ENCODE measurements at regions not wholly inside any gene's neighbourhood (a gene's known extent, or its start where the extent isn't known, plus 50 kb on each side); places are given as distances from the start of the nearest gene placed in this dataset.

DNA sequence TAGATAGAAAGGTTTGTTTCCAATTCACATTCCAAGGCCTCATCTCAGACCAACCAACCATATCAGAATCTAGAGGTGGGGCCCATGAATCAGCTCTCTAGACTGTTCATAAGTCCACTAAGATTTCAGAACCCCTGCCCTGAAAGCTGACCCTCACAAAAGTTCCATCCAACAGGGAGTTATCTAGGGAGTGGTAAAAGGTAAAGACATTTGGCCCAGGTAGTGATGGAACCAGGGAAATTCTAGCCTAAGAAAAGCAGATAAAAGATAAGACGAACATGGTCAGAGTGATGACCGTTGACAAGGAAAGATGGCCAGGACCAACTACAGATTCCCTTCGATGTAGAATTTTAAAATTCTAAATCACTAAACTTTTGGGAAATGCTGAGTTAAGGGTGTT lies 198.0 kb upstream of the NEBL start (continued):
- TF ChIP-seq ZBTB4 (CRISPR knock-in tag; IDR thresholded peaks at IDR 0.05), result no peak

DNA sequence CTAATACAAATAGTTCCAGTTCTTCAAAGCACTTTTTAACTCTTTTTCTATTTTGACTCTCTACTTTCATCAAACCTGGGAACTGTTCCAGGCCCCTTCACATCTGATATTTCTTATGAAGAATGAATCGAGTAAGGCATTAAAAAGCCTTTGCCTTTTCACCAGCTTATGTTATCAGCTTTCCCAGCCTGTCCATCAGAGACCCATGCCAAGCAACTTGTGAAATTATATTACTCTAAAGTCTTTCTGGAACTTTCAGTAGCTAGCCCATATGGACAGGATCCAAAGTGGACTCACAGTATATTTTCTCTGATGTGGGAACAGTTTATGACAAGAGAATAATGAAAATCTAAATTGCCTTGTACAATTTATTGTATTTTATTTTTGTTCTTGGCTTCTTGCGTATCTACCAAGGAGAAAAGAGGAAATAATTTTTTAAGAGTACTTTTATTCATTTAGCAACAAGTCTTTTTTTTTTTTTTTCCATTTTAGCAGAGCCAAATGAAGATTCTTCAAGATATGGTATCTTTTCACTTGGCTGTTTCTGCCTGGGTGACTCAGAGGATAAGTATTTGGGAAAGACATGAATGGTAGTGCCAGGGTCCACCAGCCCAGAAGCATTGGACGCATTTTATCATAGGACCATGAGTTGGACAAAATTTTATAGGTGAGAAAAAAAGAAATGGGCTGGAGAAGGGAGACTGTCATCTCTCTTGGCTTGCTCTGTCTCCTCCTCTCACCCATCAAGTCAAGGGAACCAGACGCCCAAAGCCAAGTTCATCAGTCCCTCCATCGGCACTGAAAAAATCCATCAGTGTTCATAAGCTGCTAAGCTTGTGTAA lies 195.8 kb upstream of the NEBL start:
- Histone ChIP-seq H3K4me2 (ENCODE audit: control insufficient read depth, insufficient read depth) (no peak overlapping the region), H3K4me3 (no peak overlapping the region), H4K20me1 (ENCODE audit: control insufficient read depth, insufficient read depth) (no peaks in the 10 kb centered on the region), H3K4me1 (ENCODE audit: control insufficient read depth, insufficient read depth, low read length) (no peaks in the 10 kb centered on the region), H3K36me3 (ENCODE audit: control insufficient read depth in 2 of 2, insufficient read depth in 2 of 2, low read length in 1 of 2) (no peaks in the 10 kb centered on the region), H3K27ac (ENCODE audit: control insufficient read depth, insufficient read depth) (no peak overlapping the region), H3K9ac (ENCODE audit: control insufficient read depth, insufficient read depth, low read length) (no peak overlapping the region), H3K9me3 (replicated peaks; ENCODE audit: control insufficient read depth, insufficient read depth, low read length) (no peaks in the 10 kb centered on the region), H3K27me3 (replicated peaks in 1 of 2; ENCODE audit: control insufficient read depth in 2 of 2, insufficient read depth in 2 of 2, low read length in 1 of 2) (no peaks in the 10 kb centered on the region), H3K79me2 (ENCODE audit: control insufficient read depth, insufficient read depth, low read length) (no peaks in the 10 kb centered on the region), H2AFZ (ENCODE audit: control insufficient read depth, low read depth, low read length) (no peak overlapping the region)
- DNase-seq (ENCODE audit: low read depth, low spot score) (no peak), ATAC-seq (no peak), FAIRE-seq (no peak)
- CTCF ChIA-PET, result interaction anchor here (1.2 kb wide), 1 partner anchor 16 kb away, joined by 3 read pairs; no protein-coding TSS in a partner anchor
- SMC1A ChIA-PET (ENCODE audit: uncharacterized antibody, unreplicated experiment), result interaction anchor here (1.1 kb wide), 1 partner anchor 17 kb away, joined by 3 read pairs; no protein-coding TSS in a partner anchor
- POLR2A ChIA-PET, result no interaction called here
- in situ Hi-C loops (cut with MboI) (loop anchor here (25.0 kb wide), 1 partner anchor 869 kb away; no protein-coding TSS in a partner anchor), intact Hi-C loops (cut with micrococcal nuclease; ENCODE audit: unreplicated experiment) (no loop called here)
- BruUV-seq (replicated peaks), result no TSS peak
- RAD21 ChIA-PET (ENCODE audit: unreplicated experiment), result no interaction called here
- WGBS (ENCODE audit: insufficient coverage, insufficient replicate concordance, low lambda C conversion rate, missing lambda C conversion rate), result 30% methylated on average over 5 of the region's 5 CpGs
- no peak for TF ChIP-seq RFX5 (IDR thresholded peaks at IDR 0.05; ENCODE audit: low read depth, low read length)
- TF ChIP-seq TAF1 (IDR thresholded peaks at IDR 0.05; ENCODE audit: borderline replicate concordance, low read depth, low read length), result no peak
- TF ChIP-seq NFYB (IDR thresholded peaks at IDR 0.05; ENCODE audit: insufficient read depth, low read depth, low read length), result no peak
- no peak for TF ChIP-seq ZNF687 (IDR thresholded peaks at IDR 0.05)
- no peak for TF ChIP-seq RB1 (IDR thresholded peaks at IDR 0.05; ENCODE audit: borderline replicate concordance)
- no peak for TF ChIP-seq WRNIP1 (IDR thresholded peaks at IDR 0.05; ENCODE audit: borderline replicate concordance, low read depth, low read length)
- TF ChIP-seq BCL3 (IDR thresholded peaks at IDR 0.05; ENCODE audit: borderline replicate concordance, insufficient read depth, low read depth, low read length, poor library complexity, severe bottlenecking), result no peak
- no peak for TF ChIP-seq RAD21 (IDR thresholded peaks at IDR 0.05; ENCODE audit: insufficient read depth, low read depth, low read length)
- no peak for TF ChIP-seq STAT3 (IDR thresholded peaks at IDR 0.05; ENCODE audit: low read depth, low read length)
